SH-SY5Y (cell line): ENCODE measurements at regions not wholly inside any gene's neighbourhood (a gene's known extent, or its start where the extent isn't known, plus 50 kb on each side); places are given as distances from the start of the nearest gene placed in this dataset.

Experiments
- GATA2 ChIP-seq: IDR thresholded peaks from 2 replicates; pipeline ENCODE4 v1.6.1; 2011; ENCODE audit warnings: mild to moderate bottlenecking, low read depth, low read length
- GATA3 ChIP-seq: IDR thresholded peaks from 2 replicates; pipeline ENCODE4 v1.6.1; 2011; ENCODE audit warnings: low read depth, mild to moderate bottlenecking, low read length, moderate library complexity

- TF ChIP-seq GATA2 (no peak), GATA3 (no peak)
Measured at GRCh38 chr1:8165595-8166360, 139.7 kb upstream of the ERRFI1 start.
